ENCODE measurements at regions not wholly inside any gene's neighbourhood (a gene's known extent, or its start where the extent isn't known, plus 50 kb on each side); places are given as distances from the start of the nearest gene placed in this dataset.

DNA sequence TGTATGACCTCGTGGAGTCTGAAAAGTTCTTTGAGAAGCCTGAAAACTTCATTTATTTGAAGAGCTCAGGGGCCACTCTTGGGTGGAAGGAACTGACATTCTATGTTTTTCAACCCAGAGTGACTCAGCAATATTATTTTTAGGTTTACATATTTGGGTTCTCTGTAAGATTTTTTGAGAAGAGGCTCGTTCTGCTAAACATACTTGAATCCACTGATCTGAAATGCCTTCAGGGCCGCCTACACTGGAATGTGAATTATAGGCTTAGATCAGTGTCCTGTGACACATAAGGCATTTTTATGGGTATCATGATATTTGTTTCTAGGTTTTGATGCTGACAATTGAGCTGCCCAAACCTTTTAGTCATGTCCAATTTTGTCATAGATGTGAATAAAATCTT lies 86.2 kb downstream of the PSAT1 start:
- Histone ChIP-seq H2BK12ac (ENCODE audit: low read depth, low read length) (no peak overlapping the region), H3K79me1 (ENCODE audit: low read depth, low read length) (no peaks in the 10 kb centered on the region), H3K23me2 (ENCODE audit: low read depth, low read length) (no peaks in the 10 kb centered on the region), H3K27ac (ENCODE audit: low read depth, low read length) (no peak overlapping the region), H2BK20ac (ENCODE audit: low read length) (no peak overlapping the region), H2BK15ac (ENCODE audit: low read length) (no peak overlapping the region), H4K5ac (ENCODE audit: insufficient read length, low read depth, low read length) (no peak overlapping the region), H4K8ac (ENCODE audit: extremely low read depth, insufficient read depth, low read length) (no peak overlapping the region), H2BK120ac (replicated peaks; ENCODE audit: low read depth, low read length) (no peak overlapping the region), H4K91ac (replicated peaks; ENCODE audit: insufficient read length, low read length) (no peak overlapping the region), H3K9me3 (ENCODE audit: insufficient read depth in 2 of 2, low read depth in 1 of 2, low read length in 1 of 2) (no peaks in the 10 kb centered on the region), H3K9ac (replicated peaks in 1 of 4; ENCODE audit: extremely low read depth in 1 of 4, low read depth in 3 of 4, low read length in 3 of 4) (no peak overlapping the region), H3K4me3 (ENCODE audit: extremely low read depth in 1 of 4, insufficient read depth in 2 of 4, low read depth in 3 of 4, low read length in 4 of 4) (no peak overlapping the region), H3K27me3 (replicated peaks in 1 of 4; ENCODE audit: control insufficient read depth in 3 of 4, extremely low read depth in 1 of 4, insufficient read depth in 3 of 4, low read length in 3 of 4) (peaks cover 0 to 1% (median 0%) of the 10 kb centered on the region in 4 experiments; a peak in 1 of 7 replicates), H3K23ac (ENCODE audit: insufficient read length) (no peak overlapping the region), H2BK5ac (ENCODE audit: low read depth, low read length) (no peak overlapping the region), H3K4me2 (ENCODE audit: insufficient read depth in 1 of 2, low read depth in 2 of 2, low read length in 2 of 2) (no peak overlapping the region), H3K79me2 (ENCODE audit: control insufficient read depth in 1 of 2, insufficient read depth in 2 of 2, low read length in 2 of 2) (no peaks in the 10 kb centered on the region), H3K56ac (replicated peaks; ENCODE audit: insufficient read length, low read depth, low read length) (no peak overlapping the region), H2AK5ac (ENCODE audit: low read depth, low read length) (no peak overlapping the region), H3K36me3 (ENCODE audit: control insufficient read depth in 2 of 4, insufficient read depth in 4 of 4, low read length in 3 of 4) (no peaks in the 10 kb centered on the region), H3K14ac (ENCODE audit: insufficient read length) (no peak overlapping the region), H4K20me1 (replicated peaks in 1 of 2; ENCODE audit: control insufficient read depth in 1 of 2, insufficient read depth in 2 of 2, low read length in 2 of 2) (no peaks in the 10 kb centered on the region), H3K4me1 (replicated peaks in 1 of 4; ENCODE audit: control insufficient read depth in 3 of 4, insufficient read depth in 4 of 4, low read length in 3 of 4) (no peaks in the 10 kb centered on the region), H2AFZ (ENCODE audit: low read length) (no peak overlapping the region), H3K18ac (ENCODE audit: extremely low read depth, low read length) (no peak overlapping the region), H3K4ac (replicated peaks; ENCODE audit: insufficient read length, low read depth, low read length) (no peak overlapping the region)
- WGBS, 2 experiments (ENCODE audit: extremely low coverage in 1 of 2, insufficient coverage in 1 of 2, insufficient read length in 1 of 2, insufficient replicate concordance in 2 of 2, low coverage in 1 of 2, low lambda C conversion rate in 2 of 2, missing lambda C conversion rate in 1 of 2): 88% methylated on average over 3 of the region's 3 CpGs; no CpG with 5 or more reads in 1 of the 2 experiments
- no peak for DNase-seq (ENCODE audit: low read depth in 1 of 2, low spot score in 2 of 2)
- ChIA-PET CTCF (ENCODE audit: partially characterized antibody) (interaction anchor here (0.9 kb wide), 1 partner anchor 14 kb away, joined by 3 read pairs; no protein-coding TSS in a partner anchor), POLR2A (ENCODE audit: partially characterized antibody) (no interaction called here)
- FAIRE-seq: no peak
- TF ChIP-seq POU5F1 (IDR thresholded peaks at IDR 0.05; ENCODE audit: low read depth, low read length) (no peak), RXRA (IDR thresholded peaks at IDR 0.05; ENCODE audit: insufficient read depth, low read depth, low read length) (no peak), SUZ12 (IDR thresholded peaks at IDR 0.05; ENCODE audit: low read length) (no peak), RAD21 (IDR thresholded peaks at IDR 0.05 in 1 of 2, conservative IDR thresholded peaks at IDR 0.05 in 1 of 2; ENCODE audit: low read depth in 2 of 2, low read length in 2 of 2) (no peak), SAP30 (IDR thresholded peaks at IDR 0.05; ENCODE audit: insufficient read depth, insufficient replicate concordance, low read length) (no peak)
- TF ChIP-seq, protein P1, sequence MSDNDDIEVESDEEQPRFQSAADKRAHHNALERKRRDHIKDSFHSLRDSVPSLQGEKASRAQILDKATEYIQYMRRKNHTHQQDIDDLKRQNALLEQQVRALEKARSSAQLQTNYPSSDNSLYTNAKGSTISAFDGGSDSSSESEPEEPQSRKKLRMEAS (IDR thresholded peaks at IDR 0.05): no peak
